ENCODE measurements at regions not wholly inside any gene's neighbourhood (a gene's known extent, or its start where the extent isn't known, plus 50 kb on each side); places are given as distances from the start of the nearest gene placed in this dataset.

- Histone ChIP-seq H3K9me3 (ENCODE audit: control insufficient read depth in 5 of 5, low read length in 5 of 5) (no peaks in the 10 kb centered on the region), H3K4me3 (ENCODE audit: low read depth in 1 of 5, low read length in 5 of 5) (no peak overlapping the region), H3K27me3 (ENCODE audit: control insufficient read depth in 5 of 5, insufficient read depth in 4 of 5, low read length in 5 of 5) (no peaks in the 10 kb centered on the region), H3K4me1 (ENCODE audit: control insufficient read depth in 5 of 5, insufficient read depth in 5 of 5, low read length in 5 of 5) (peaks cover 0 to 14% (median 4%) of the 10 kb centered on the region in 5 donors), H3K36me3 (ENCODE audit: control insufficient read depth in 5 of 5, insufficient read depth in 5 of 5, low read length in 5 of 5) (no peaks in the 10 kb centered on the region), H3K9ac (ENCODE audit: low read length in 5 of 5) (no peak overlapping the region), H3K27ac (ENCODE audit: low read depth, low read length) (peak overlapping the region; percentile 63)
Measured at GRCh38 chr4:13093170-13093569, 391.0 kb downstream of the RAB28 start.

- Histone ChIP-seq H3K36me3 (ENCODE audit: control insufficient read depth in 5 of 5, insufficient read depth in 5 of 5, low read length in 5 of 5) (no peaks in the 10 kb centered on the region), H3K4me3 (ENCODE audit: low read depth in 1 of 5, low read length in 5 of 5) (no peak overlapping the region), H3K9me3 (ENCODE audit: control insufficient read depth in 5 of 5, low read length in 5 of 5) (no peaks in the 10 kb centered on the region), H3K4me1 (ENCODE audit: control insufficient read depth in 5 of 5, insufficient read depth in 5 of 5, low read length in 5 of 5) (peaks cover 0 to 14% (median 4%) of the 10 kb centered on the region in 5 donors), H3K27ac (ENCODE audit: low read depth, low read length) (peak overlapping the region; percentile 63), H3K9ac (ENCODE audit: low read length in 5 of 5) (no peak overlapping the region), H3K27me3 (ENCODE audit: control insufficient read depth in 5 of 5, insufficient read depth in 4 of 5, low read length in 5 of 5) (no peaks in the 10 kb centered on the region)
Measured at GRCh38 chr4:13092702-13093101, 391.4 kb downstream of the RAB28 start.

GRCh38 chr4:13089659-13089998, 394.5 kb downstream of the RAB28 start:
- no peak overlapping the region for H3K27ac ChIP-seq (ENCODE audit: low read depth, low read length)
- H3K27me3 ChIP-seq (ENCODE audit: control insufficient read depth in 5 of 5, insufficient read depth in 4 of 5, low read length in 5 of 5): no peaks in the 10 kb centered on the region
- no peak overlapping the region for H3K4me3 ChIP-seq (ENCODE audit: low read depth in 1 of 5, low read length in 5 of 5)
- no peaks in the 10 kb centered on the region for H3K36me3 ChIP-seq (ENCODE audit: control insufficient read depth in 5 of 5, insufficient read depth in 5 of 5, low read length in 5 of 5)
- no peak overlapping the region for H3K9ac ChIP-seq (ENCODE audit: low read length in 5 of 5)
- peaks cover 0 to 14% (median 4%) of the 10 kb centered on the region in 5 donors for H3K4me1 ChIP-seq (ENCODE audit: control insufficient read depth in 5 of 5, insufficient read depth in 5 of 5, low read length in 5 of 5)
- no peaks in the 10 kb centered on the region for H3K9me3 ChIP-seq (ENCODE audit: control insufficient read depth in 5 of 5, low read length in 5 of 5)

- H3K36me3 ChIP-seq (ENCODE audit: control insufficient read depth in 5 of 5, insufficient read depth in 5 of 5, low read length in 5 of 5): no peaks in the 10 kb centered on the region
- peak overlapping the region; percentile 17 for H3K27ac ChIP-seq (ENCODE audit: low read depth, low read length)
- H3K4me3 ChIP-seq (ENCODE audit: low read depth in 1 of 5, low read length in 5 of 5): no peak overlapping the region
- H3K27me3 ChIP-seq (ENCODE audit: control insufficient read depth in 5 of 5, insufficient read depth in 4 of 5, low read length in 5 of 5): no peaks in the 10 kb centered on the region
- no peaks in the 10 kb centered on the region for H3K9me3 ChIP-seq (ENCODE audit: control insufficient read depth in 5 of 5, low read length in 5 of 5)
- H3K4me1 ChIP-seq (ENCODE audit: control insufficient read depth in 5 of 5, insufficient read depth in 5 of 5, low read length in 5 of 5): peaks cover 0 to 14% (median 4%) of the 10 kb centered on the region in 5 donors
- no peak overlapping the region for H3K9ac ChIP-seq (ENCODE audit: low read length in 5 of 5)
Measured at GRCh38 chr4:13088726-13089658, 395.1 kb downstream of the RAB28 start.

GRCh38 chr4:13087041-13087440, 397.1 kb downstream of the RAB28 start:
- Histone ChIP-seq H3K9ac (ENCODE audit: low read length in 5 of 5) (no peak overlapping the region), H3K9me3 (ENCODE audit: control insufficient read depth in 5 of 5, low read length in 5 of 5) (peaks cover 0 to 4% (median under 1%) of the 10 kb centered on the region in 5 donors), H3K27me3 (ENCODE audit: control insufficient read depth in 5 of 5, insufficient read depth in 4 of 5, low read length in 5 of 5) (no peaks in the 10 kb centered on the region), H3K27ac (ENCODE audit: low read depth, low read length) (no peak overlapping the region), H3K4me1 (ENCODE audit: control insufficient read depth in 5 of 5, insufficient read depth in 5 of 5, low read length in 5 of 5) (peaks cover 0 to 6% (median 0%) of the 10 kb centered on the region in 5 donors), H3K4me3 (ENCODE audit: low read depth in 1 of 5, low read length in 5 of 5) (no peak overlapping the region), H3K36me3 (ENCODE audit: control insufficient read depth in 5 of 5, insufficient read depth in 5 of 5, low read length in 5 of 5) (no peaks in the 10 kb centered on the region)

GRCh38 chr4:13084210-13084609, 399.9 kb downstream of the RAB28 start:
- no peak overlapping the region for H3K9ac ChIP-seq (ENCODE audit: low read length in 5 of 5)
- H3K9me3 ChIP-seq (ENCODE audit: control insufficient read depth in 5 of 5, low read length in 5 of 5): peaks cover 0 to 17% (median 12%) of the 10 kb centered on the region in 5 donors
- no peaks in the 10 kb centered on the region for H3K36me3 ChIP-seq (ENCODE audit: control insufficient read depth in 5 of 5, insufficient read depth in 5 of 5, low read length in 5 of 5)
- H3K27ac ChIP-seq (ENCODE audit: low read depth, low read length): no peak overlapping the region
- peaks cover 0 to 2% (median 0%) of the 10 kb centered on the region in 5 donors for H3K4me1 ChIP-seq (ENCODE audit: control insufficient read depth in 5 of 5, insufficient read depth in 5 of 5, low read length in 5 of 5)
- H3K4me3 ChIP-seq (ENCODE audit: low read depth in 1 of 5, low read length in 5 of 5): no peak overlapping the region
- H3K27me3 ChIP-seq (ENCODE audit: control insufficient read depth in 5 of 5, insufficient read depth in 4 of 5, low read length in 5 of 5): no peaks in the 10 kb centered on the region

- H3K9me3 ChIP-seq (ENCODE audit: control insufficient read depth in 5 of 5, low read length in 5 of 5): peaks cover 0 to 17% (median 12%) of the 10 kb centered on the region in 5 donors
- H3K36me3 ChIP-seq (ENCODE audit: control insufficient read depth in 5 of 5, insufficient read depth in 5 of 5, low read length in 5 of 5): no peaks in the 10 kb centered on the region
- H3K4me1 ChIP-seq (ENCODE audit: control insufficient read depth in 5 of 5, insufficient read depth in 5 of 5, low read length in 5 of 5): no peaks in the 10 kb centered on the region
- H3K9ac ChIP-seq (ENCODE audit: low read length in 5 of 5): no peak overlapping the region
- H3K4me3 ChIP-seq (ENCODE audit: low read depth in 1 of 5, low read length in 5 of 5): no peak overlapping the region
- H3K27me3 ChIP-seq (ENCODE audit: control insufficient read depth in 5 of 5, insufficient read depth in 4 of 5, low read length in 5 of 5): no peaks in the 10 kb centered on the region
- no peak overlapping the region for H3K27ac ChIP-seq (ENCODE audit: low read depth, low read length)
Measured at GRCh38 chr4:13081830-13082229, 402.3 kb downstream of the RAB28 start.

- no peaks in the 10 kb centered on the region for H3K36me3 ChIP-seq (ENCODE audit: control insufficient read depth in 5 of 5, insufficient read depth in 5 of 5, low read length in 5 of 5)
- no peaks in the 10 kb centered on the region for H3K9me3 ChIP-seq (ENCODE audit: control insufficient read depth in 5 of 5, low read length in 5 of 5)
- H3K27ac ChIP-seq (ENCODE audit: low read depth, low read length): no peak overlapping the region
- H3K4me1 ChIP-seq (ENCODE audit: control insufficient read depth in 5 of 5, insufficient read depth in 5 of 5, low read length in 5 of 5): no peaks in the 10 kb centered on the region
- H3K4me3 ChIP-seq (ENCODE audit: low read depth in 1 of 5, low read length in 5 of 5): no peak overlapping the region
- no peak overlapping the region for H3K9ac ChIP-seq (ENCODE audit: low read length in 5 of 5)
- no peaks in the 10 kb centered on the region for H3K27me3 ChIP-seq (ENCODE audit: control insufficient read depth in 5 of 5, insufficient read depth in 4 of 5, low read length in 5 of 5)
Measured at GRCh38 chr4:13067077-13067476, 417.1 kb downstream of the RAB28 start.

GRCh38 chr4:13059019-13059418, 425.1 kb downstream of the RAB28 start:
- Histone ChIP-seq H3K4me3 (ENCODE audit: low read depth in 1 of 5, low read length in 5 of 5) (no peak overlapping the region), H3K36me3 (ENCODE audit: control insufficient read depth in 5 of 5, insufficient read depth in 5 of 5, low read length in 5 of 5) (no peaks in the 10 kb centered on the region), H3K9me3 (ENCODE audit: control insufficient read depth in 5 of 5, low read length in 5 of 5) (no peaks in the 10 kb centered on the region), H3K4me1 (ENCODE audit: control insufficient read depth in 5 of 5, insufficient read depth in 5 of 5, low read length in 5 of 5) (no peaks in the 10 kb centered on the region), H3K9ac (ENCODE audit: low read length in 5 of 5) (no peak overlapping the region), H3K27me3 (ENCODE audit: control insufficient read depth in 5 of 5, insufficient read depth in 4 of 5, low read length in 5 of 5) (no peaks in the 10 kb centered on the region), H3K27ac (ENCODE audit: low read depth, low read length) (no peak overlapping the region)

- H3K36me3 ChIP-seq (ENCODE audit: control insufficient read depth in 5 of 5, insufficient read depth in 5 of 5, low read length in 5 of 5): no peaks in the 10 kb centered on the region
- H3K4me3 ChIP-seq (ENCODE audit: low read depth in 1 of 5, low read length in 5 of 5): no peak overlapping the region
- no peak overlapping the region for H3K9ac ChIP-seq (ENCODE audit: low read length in 5 of 5)
- H3K9me3 ChIP-seq (ENCODE audit: control insufficient read depth in 5 of 5, low read length in 5 of 5): no peaks in the 10 kb centered on the region
- no peaks in the 10 kb centered on the region for H3K4me1 ChIP-seq (ENCODE audit: control insufficient read depth in 5 of 5, insufficient read depth in 5 of 5, low read length in 5 of 5)
- H3K27ac ChIP-seq (ENCODE audit: low read depth, low read length): no peak overlapping the region
- no peaks in the 10 kb centered on the region for H3K27me3 ChIP-seq (ENCODE audit: control insufficient read depth in 5 of 5, insufficient read depth in 4 of 5, low read length in 5 of 5)
Measured at GRCh38 chr4:13056630-13057189, 427.4 kb downstream of the RAB28 start.

Measured in subcutaneous abdominal adipose tissue (tissue), 5 donors.